H9 (cell line): ENCODE measurements at regions not wholly inside any gene's neighbourhood (a gene's known extent, or its start where the extent isn't known, plus 50 kb on each side); places are given as distances from the start of the nearest gene placed in this dataset.

Source experiments
- DNase-seq: peaks from one replicate; pipeline ENCODE4 v3.0.0-alpha.2; 2017
- H2AFZ ChIP-seq: one replicate; pipeline ENCODE4 v1.6.1; 2013; ENCODE audit warnings: mild to moderate bottlenecking, low read length, control low read depth, moderate library complexity
- H2AK5ac ChIP-seq: 2 replicates; pipeline ENCODE4 v1.6.1; 2013; ENCODE audit warnings: low read length, control low read depth, mixed read lengths; ENCODE audit not compliant: insufficient read length
- H2BK120ac ChIP-seq: one replicate; pipeline ENCODE4 v1.6.1; 2013; ENCODE audit warnings: low read depth, mild to moderate bottlenecking, low read length, control low read depth, inconsistent platforms; ENCODE audit not compliant: poor library complexity, severe bottlenecking
- H2BK12ac ChIP-seq: 2 replicates; pipeline ENCODE4 v1.6.1; 2013; ENCODE audit warnings: low read length, control low read depth, mixed read lengths, low read depth; ENCODE audit not compliant: insufficient read length
- H2BK15ac ChIP-seq: 2 replicates; pipeline ENCODE4 v1.6.1; 2013; ENCODE audit warnings: low read depth, low read length, control low read depth
- H2BK20ac ChIP-seq: one replicate; pipeline ENCODE4 v1.6.1; 2013; ENCODE audit warnings: low read depth, mild to moderate bottlenecking, low read length, control low read depth, inconsistent platforms; ENCODE audit not compliant: poor library complexity, severe bottlenecking
- H2BK5ac ChIP-seq: 2 replicates; pipeline ENCODE4 v1.6.1; 2013; ENCODE audit warnings: low read length, control low read depth, mixed read lengths; ENCODE audit not compliant: insufficient read length
- H3K14ac ChIP-seq: 2 replicates; pipeline ENCODE4 v1.6.1; 2013; ENCODE audit warnings: low read length, control low read depth; ENCODE audit not compliant: insufficient read depth
- H3K18ac ChIP-seq: 2 replicates; pipeline ENCODE4 v1.6.1; 2013; ENCODE audit warnings: low read depth, mild to moderate bottlenecking, mixed read lengths, low read length, control low read depth; ENCODE audit not compliant: insufficient read length
- H3K23ac ChIP-seq: 2 replicates; pipeline ENCODE4 v1.6.1; 2013; ENCODE audit warnings: low read length, control low read depth, mixed read lengths, low read depth; ENCODE audit not compliant: insufficient read length
- H3K23me2 ChIP-seq: 2 replicates; pipeline ENCODE4 v1.6.1; 2013; ENCODE audit warnings: low read depth, mild to moderate bottlenecking, mixed read lengths, low read length, control low read depth; ENCODE audit not compliant: insufficient read length, poor library complexity, severe bottlenecking
- H3K27ac ChIP-seq: 2 replicates; pipeline ENCODE4 v1.5.1; 2013; ENCODE audit warnings: low read length, control low read depth, mixed read lengths, low read depth; ENCODE audit not compliant: insufficient read length
- H3K27me3 ChIP-seq: 2 replicates; pipeline ENCODE4 v1.6.1; 2013; ENCODE audit warnings: low read length, control low read depth, inconsistent platforms; ENCODE audit not compliant: insufficient read depth
- H3K4ac ChIP-seq: 2 replicates; pipeline ENCODE4 v1.6.1; 2013; ENCODE audit warnings: low read depth, mild to moderate bottlenecking, control low read depth, inconsistent platforms, low read length, moderate library complexity
- H3K4me1 ChIP-seq: 2 replicates; pipeline ENCODE4 v1.6.1; 2013; ENCODE audit warnings: low read length, control low read depth, inconsistent platforms; ENCODE audit not compliant: insufficient read depth
- H3K4me2 ChIP-seq: 2 replicates; pipeline ENCODE4 v1.6.1; 2013; ENCODE audit warnings: low read length, control low read depth, mixed read lengths; ENCODE audit not compliant: insufficient read length, insufficient read depth
- H3K56ac ChIP-seq: 2 replicates; pipeline ENCODE4 v1.6.1; 2013; ENCODE audit warnings: low read depth, mild to moderate bottlenecking, mixed read lengths, low read length, control low read depth; ENCODE audit not compliant: insufficient read length
- H3K79me1 ChIP-seq: 2 replicates; pipeline ENCODE4 v1.6.1; 2013; ENCODE audit warnings: low read depth, mild to moderate bottlenecking, moderate library complexity, low read length, control low read depth, inconsistent platforms; ENCODE audit not compliant: insufficient read depth, poor library complexity, severe bottlenecking
- H3K79me2 ChIP-seq: 2 replicates; pipeline ENCODE4 v1.6.1; 2013; ENCODE audit warnings: low read length, control low read depth, inconsistent platforms; ENCODE audit not compliant: insufficient read depth
- H3K9ac ChIP-seq: 2 replicates; pipeline ENCODE4 v1.6.1; 2013; ENCODE audit warnings: low read length, control low read depth, mixed read lengths; ENCODE audit not compliant: insufficient read length; ENCODE audit errors: extremely low read depth
- H3K9me3 ChIP-seq: one replicate; pipeline ENCODE4 v1.6.1; 2013; ENCODE audit warnings: low read depth, low read length, inconsistent platforms; ENCODE audit not compliant: control insufficient read depth
- H3T11ph ChIP-seq: one replicate; pipeline ENCODE4 v1.6.1; 2013; ENCODE audit warnings: mild to moderate bottlenecking, low read length, control low read depth, inconsistent platforms
- H4K20me1 ChIP-seq: one replicate; pipeline ENCODE4 v1.6.1; 2013; ENCODE audit not compliant: control insufficient read depth, insufficient read length, insufficient read depth
- H4K5ac ChIP-seq: 2 replicates; pipeline ENCODE4 v1.6.1; 2013; ENCODE audit warnings: low read depth, mild to moderate bottlenecking, mixed read lengths, low read length, control low read depth; ENCODE audit not compliant: insufficient read length
- H4K8ac ChIP-seq: replicated peaks from 2 replicates; pipeline ENCODE4 v1.6.1; 2013; ENCODE audit warnings: low read length, control low read depth, mixed read lengths, low read depth; ENCODE audit not compliant: insufficient read length
- H4K91ac ChIP-seq: 2 replicates; pipeline ENCODE4 v1.6.1; 2013; ENCODE audit warnings: low read depth, mild to moderate bottlenecking, moderate library complexity, mixed read lengths, low read length, control low read depth; ENCODE audit not compliant: insufficient read length
- H3K27ac Mint-ChIP-seq, 3 experiments: 2 replicates in 2 of 3; 3 replicates in 1 of 3; pipeline ENCODE4 v1.8.0; 2020 to 2021; ENCODE audit warnings: mixed read lengths in 3 of 3, mild to moderate bottlenecking in 1 of 3, moderate library complexity in 1 of 3
- H3K27me3 Mint-ChIP-seq: 2 replicates; pipeline ENCODE4 v1.8.0; 2021; ENCODE audit warnings: low read depth, mild to moderate bottlenecking, moderate library complexity, mixed read lengths
- H3K36me3 Mint-ChIP-seq, 3 experiments: 2 replicates in 2 of 3; 3 replicates in 1 of 3; pipeline ENCODE4 v1.8.0; 2020 to 2021; ENCODE audit warnings: low read depth in 3 of 3, mixed read lengths in 3 of 3; ENCODE audit not compliant: insufficient read depth in 1 of 3
- H3K4me1 Mint-ChIP-seq, 2 experiments: 2 replicates each; pipeline ENCODE4 v1.8.0; 2020; ENCODE audit warnings: mixed read lengths in 2 of 2
- H3K4me3 Mint-ChIP-seq, 2 experiments: 2 replicates in 1 of 2; 3 replicates in 1 of 2; pipeline ENCODE4 v1.8.0; 2020 to 2021; ENCODE audit warnings: mild to moderate bottlenecking in 2 of 2, mixed read lengths in 2 of 2, moderate library complexity in 1 of 2
- H3K9me3 Mint-ChIP-seq, 2 experiments: 2 replicates in 1 of 2; 3 replicates in 1 of 2; pipeline ENCODE4 v1.8.0; 2020; ENCODE audit warnings: mild to moderate bottlenecking in 2 of 2, mixed read lengths in 2 of 2, moderate library complexity in 1 of 2
- CTCF ChIP-seq: fragments of 200-600 bp; sonication (generic); conservative IDR thresholded peaks from 3 replicates; pipeline ENCODE4 v1.8.0; 2021; ENCODE audit warnings: antibody characterized with exemption, mild to moderate bottlenecking
- WGBS: extraction: QIAGEN DNeasy Blood & Tissue Kit; methylation state at CpG from one replicate; pipeline ENCODE4 v1.1.7; 2013; ENCODE audit warnings: missing lambda C conversion rate, low lambda C conversion rate, mixed read lengths; ENCODE audit not compliant: insufficient read length; ENCODE audit errors: extremely low coverage; 5-methylcytosine and 5-hydroxymethylcytosine counted together

- Histone ChIP-seq H4K5ac (no peak overlapping the region), H2BK12ac (no peak overlapping the region), H3K23ac (no peak overlapping the region), H3K4ac (no peak overlapping the region), H3K9me3 (no peaks in the 10 kb centered on the region), H3K56ac (no peak overlapping the region), H3K79me2 (no peaks in the 10 kb centered on the region), H2BK20ac (no peak overlapping the region), H2AK5ac (no peak overlapping the region), H3K4me1 (no peaks in the 10 kb centered on the region), H3K27me3 (no peaks in the 10 kb centered on the region), H3K23me2 (no peaks in the 10 kb centered on the region), H3K9ac (no peak overlapping the region), H3K4me2 (no peak overlapping the region), H3K27ac (no peak overlapping the region), H3T11ph (no peak overlapping the region), H4K8ac (no peak overlapping the region), H4K91ac (no peak overlapping the region), H3K18ac (no peak overlapping the region), H2BK5ac (no peak overlapping the region), H2BK120ac (no peak overlapping the region), H3K79me1 (no peaks in the 10 kb centered on the region), H2AFZ (no peak overlapping the region), H2BK15ac (no peak overlapping the region), H3K14ac (no peak overlapping the region), H4K20me1 (no peaks in the 10 kb centered on the region)
- DNase-seq: no peak
- Mint-ChIP-seq H3K27ac (no peak overlapping the region), H3K36me3 (no peaks in the 10 kb centered on the region), H3K9me3 (no peaks in the 10 kb centered on the region; a peak in 3 of 5 replicates), H3K27me3 (no peaks in the 10 kb centered on the region), H3K4me3 (no peak overlapping the region), H3K4me1 (no peaks in the 10 kb centered on the region)
- TF ChIP-seq CTCF: no peak
- WGBS: no CpG with 5 or more reads among the region's 1 CpG
Measured at GRCh38 chr11:104320956-104321355, 157.0 kb upstream of the PDGFD start.
